ENCODE measurements at regions not wholly inside any gene's neighbourhood (a gene's known extent, or its start where the extent isn't known, plus 50 kb on each side); places are given as distances from the start of the nearest gene placed in this dataset.

- no peak for TF ChIP-seq HOMEZ (CRISPR knock-in tag; IDR thresholded peaks at IDR 0.05; ENCODE audit: low read depth)
- no peak for TF ChIP-seq HNRNPK (IDR thresholded peaks at IDR 0.05; ENCODE audit: low read depth, low read length, poor library complexity, severe bottlenecking)
- TF ChIP-seq SNAPC5 (CRISPR knock-in tag; IDR thresholded peaks at IDR 0.05; ENCODE audit: borderline replicate concordance): no peak
- TF ChIP-seq GATA4 (IDR thresholded peaks at IDR 0.05; ENCODE audit: borderline replicate concordance, low read depth): no peak
These were observed 276.4 kb upstream of the PSMD7 start (continued) for GRCh38 chr16:74020095-74020670.

- in situ Hi-C loops (cut with HindIII; ENCODE audit: extremely low pct_ligation_motif_present, low pct_unique_long_range_greater_than_20kb) (no loop called here), intact Hi-C loops (cut with micrococcal nuclease; ENCODE audit: unreplicated experiment) (no loop called here)
- Histone ChIP-seq H3K4me3 (replicated peaks in 1 of 3; ENCODE audit: insufficient read depth in 1 of 3, low read depth in 2 of 3, low read length in 3 of 3) (no peak overlapping the region), H3K4me2 (ENCODE audit: low read depth, low read length) (no peak overlapping the region), H3K27ac (ENCODE audit: extremely low read length, insufficient read depth, low read length) (no peak overlapping the region), H3K4me1 (ENCODE audit: insufficient read depth, low read length) (no peaks in the 10 kb centered on the region), H3K27me3 (ENCODE audit: control insufficient read depth in 1 of 2, insufficient read depth in 2 of 2, low read length in 2 of 2) (peaks cover 0 to 2% of the 10 kb centered on the region in 2 experiments; a peak in 1 of 5 replicates), H3K9ac (ENCODE audit: insufficient read depth, low read depth, low read length) (no peak overlapping the region), H3K9me3 (ENCODE audit: low read length) (no peaks in the 10 kb centered on the region), H2AFZ (ENCODE audit: low read length) (no peak overlapping the region), H3K79me2 (ENCODE audit: insufficient read depth, low read length) (no peaks in the 10 kb centered on the region), H4K20me1 (ENCODE audit: insufficient read depth, low read length) (no peaks in the 10 kb centered on the region), H3K36me3 (replicated peaks in 1 of 2; ENCODE audit: control insufficient read depth in 1 of 2, insufficient read depth in 2 of 2, low read length in 2 of 2) (no peaks in the 10 kb centered on the region)
- ATAC-seq (no peak), DNase-seq (ENCODE audit: low spot score) (no peak), FAIRE-seq (no peak)
- ChIA-PET CTCF (ENCODE audit: low intra/inter-chr PET ratio, low total read pairs) (no interaction called here), POLR2A (no interaction called here)
- WGBS (ENCODE audit: low lambda C conversion rate): 0% methylated on average over 3 of the region's 3 CpGs
- no TSS peak for BruUV-seq (replicated peaks)
- TF ChIP-seq RBAK (CRISPR knock-in tag; IDR thresholded peaks at IDR 0.05) (no peak), PCBP1 (IDR thresholded peaks at IDR 0.05; ENCODE audit: borderline replicate concordance, low read depth, low read length) (no peak), BRD4 (CRISPR knock-in tag; IDR thresholded peaks at IDR 0.05) (no peak), ZNF503 (CRISPR knock-in tag; IDR thresholded peaks at IDR 0.05) (no peak), RBM39 (IDR thresholded peaks at IDR 0.05; ENCODE audit: low read depth, low read length, poor library complexity, severe bottlenecking) (no peak), ZNF749 (CRISPR knock-in tag; IDR thresholded peaks at IDR 0.05; ENCODE audit: borderline replicate concordance) (no peak), GABPB1 (CRISPR knock-in tag; IDR thresholded peaks at IDR 0.05) (no peak), HOXA3 (CRISPR knock-in tag; IDR thresholded peaks at IDR 0.05) (no peak), ZMAT5 (CRISPR knock-in tag; IDR thresholded peaks at IDR 0.05; ENCODE audit: borderline replicate concordance, low read depth) (no peak), ZFAT (CRISPR knock-in tag; conservative IDR thresholded peaks at IDR 0.05) (no peak), ZFP41 (CRISPR knock-in tag; IDR thresholded peaks at IDR 0.05; ENCODE audit: borderline replicate concordance) (no peak), HNRNPLL (IDR thresholded peaks at IDR 0.05; ENCODE audit: low read depth, low read length, poor library complexity, severe bottlenecking) (no peak), ZBTB34 (CRISPR knock-in tag; IDR thresholded peaks at IDR 0.05) (no peak)
These were observed 277.0 kb upstream of the PSMD7 start for GRCh38 chr16:74019612-74020011.

Measured in HepG2 (cell line).